Pancreas (tissue), 10 donors: ENCODE measurements at regions not wholly inside any gene's neighbourhood (a gene's known extent, or its start where the extent isn't known, plus 50 kb on each side); places are given as distances from the start of the nearest gene placed in this dataset.

Source experiments
- ATAC-seq, 4 donors: fragments of 200-7000 bp; cut with Tn5 transposase; one replicate each; pipeline versions ENCODE4 v1.8.0 to v1.9.1; 2020; ENCODE audit warnings: mild to moderate bottlenecking in 4 of 4, moderate library complexity in 4 of 4
- DNase-seq, 6 donors: peaks; one replicate each; pipeline ENCODE4 v3.0.0-alpha.2; 2020
- FAIRE-seq: peaks from 2 replicates; lab custom pipeline; 2012; peaks lifted over from hg19 to GRCh38; lab: Jason Lieb, UNC
- H3K27ac ChIP-seq, 4 donors: fragments of 200-600 bp; sonication (generic); 1 replicate in 3 of 4; 2 replicates in 1 of 4; pipeline versions ENCODE4 v1.5.0 to v1.8.0; 2020
- H3K27me3 ChIP-seq, 4 donors: fragments of 200-600 bp; one replicate each; pipeline ENCODE4 v1.8.0; 2021
- H3K36me3 ChIP-seq, 3 donors: fragments of 200-600 bp; sonication (generic) in 1 of 3; one replicate each; pipeline versions ENCODE4 v1.5.0 to v1.8.0; 2020 to 2021
- H3K4me1 ChIP-seq, 3 donors: fragments of 200-600 bp; one replicate each; pipeline ENCODE4 v1.8.0; 2021
- H3K4me3 ChIP-seq, 4 donors: fragments of 200-600 bp; sonication (generic) in 2 of 4; one replicate each; pipeline versions ENCODE4 v1.5.0 to v1.8.0; 2020 to 2021
- H3K9me3 ChIP-seq, 4 donors: fragments of 200-600 bp; one replicate each; pipeline ENCODE4 v1.8.0; 2021
- WGBS, 2 donors: extraction: QIAGEN DNeasy Blood & Tissue Kit; methylation state at CpG; one replicate each; pipeline ENCODE4 v1.1.7; 2013; 5-methylcytosine and 5-hydroxymethylcytosine counted together
- intact Hi-C, 3 donors: fragments of 100-400 bp; cut with DNase I; formaldehyde crosslinking; loops; one replicate each; pipeline versions ENCODE4 v1.11.1 to v1.14.2; 2022
- TF ChIP-seq, protein P1 (sequence below), 4 donors: fragments of 200-600 bp; sonication (generic) in 3 of 4; IDR thresholded peaks; one replicate each; pipeline versions ENCODE4 v1.5.0 to v1.8.0; 2021; ENCODE audit warnings: antibody characterized with exemption in 4 of 4
- donor health status: healthy with polysubstance abuse.
- donor health status: DM: no; HTN: no; CAD: no; lungs with moderate emphysema.
- donor health status: DM: no; HTN: no; CAD: no.
- donor health status: control.
- donor health status: control.
- donor health status: Bipolar disorder and iron deficiency.
- donor health status: DM: yes; HTN: yes; CAD: no.
- donor health status: DM: no; HTN: no; CAD: no.
- donor health status: DM: no; HTN: no; CAD: no.
- donor health status: DM: yes; HTN: yes; CAD: no.

DNA sequence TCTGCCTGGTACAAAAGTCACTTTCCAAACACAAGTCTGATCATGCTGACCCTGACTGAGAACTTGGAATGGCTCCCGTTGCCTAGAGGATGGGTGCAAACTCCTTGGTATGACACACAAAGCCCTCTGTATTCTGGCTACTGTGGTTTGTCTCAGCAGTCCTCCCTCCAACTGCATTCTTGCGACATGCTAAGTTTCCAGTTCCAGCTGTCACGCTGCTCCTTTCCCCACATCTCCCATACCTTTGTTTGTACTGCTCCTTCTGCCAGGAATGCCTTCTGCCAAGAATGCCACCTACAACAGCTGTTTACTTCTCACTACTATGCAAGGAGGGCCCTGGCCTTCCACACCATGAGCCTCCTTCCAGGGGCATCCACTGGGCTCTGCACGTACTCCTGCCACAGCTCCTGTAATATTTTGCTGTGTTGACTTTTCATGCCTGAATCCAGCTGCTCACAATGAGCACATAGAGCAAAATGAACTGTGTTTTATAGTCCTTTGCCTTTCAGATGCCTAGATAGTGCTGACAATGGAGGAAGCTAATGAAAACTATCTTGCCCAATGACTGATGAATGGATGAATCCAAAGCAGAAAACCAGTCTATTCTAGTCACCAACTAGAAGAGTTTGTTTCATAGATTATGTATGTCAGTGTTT lies 543.7 kb downstream of the EFNB2 start:
- Histone ChIP-seq H3K4me3 (no peak overlapping the region), H3K4me1 (peaks cover 10 to 12% (median 11%) of the 10 kb centered on the region in 3 donors), H3K27me3 (no peaks in the 10 kb centered on the region), H3K9me3 (no peaks in the 10 kb centered on the region), H3K27ac (peak overlapping the region; percentile 8 to 59 (median 36)), H3K36me3 (no peaks in the 10 kb centered on the region)
- ATAC-seq, result peak; percentile 91 to 97 (median 96)
- no peak for FAIRE-seq
- peak in 5 of 6 donors; percentile 64 to 91 (median 83) for DNase-seq
- TF ChIP-seq, protein P1, sequence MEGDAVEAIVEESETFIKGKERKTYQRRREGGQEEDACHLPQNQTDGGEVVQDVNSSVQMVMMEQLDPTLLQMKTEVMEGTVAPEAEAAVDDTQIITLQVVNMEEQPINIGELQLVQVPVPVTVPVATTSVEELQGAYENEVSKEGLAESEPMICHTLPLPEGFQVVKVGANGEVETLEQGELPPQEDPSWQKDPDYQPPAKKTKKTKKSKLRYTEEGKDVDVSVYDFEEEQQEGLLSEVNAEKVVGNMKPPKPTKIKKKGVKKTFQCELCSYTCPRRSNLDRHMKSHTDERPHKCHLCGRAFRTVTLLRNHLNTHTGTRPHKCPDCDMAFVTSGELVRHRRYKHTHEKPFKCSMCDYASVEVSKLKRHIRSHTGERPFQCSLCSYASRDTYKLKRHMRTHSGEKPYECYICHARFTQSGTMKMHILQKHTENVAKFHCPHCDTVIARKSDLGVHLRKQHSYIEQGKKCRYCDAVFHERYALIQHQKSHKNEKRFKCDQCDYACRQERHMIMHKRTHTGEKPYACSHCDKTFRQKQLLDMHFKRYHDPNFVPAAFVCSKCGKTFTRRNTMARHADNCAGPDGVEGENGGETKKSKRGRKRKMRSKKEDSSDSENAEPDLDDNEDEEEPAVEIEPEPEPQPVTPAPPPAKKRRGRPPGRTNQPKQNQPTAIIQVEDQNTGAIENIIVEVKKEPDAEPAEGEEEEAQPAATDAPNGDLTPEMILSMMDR (IDR thresholded peaks at IDR 0.05), result no peak
- intact Hi-C loops, result no loop called here
- 14 to 15% methylated on average over 4 of the region's 4 CpGs for WGBS, 2 donors

DNA sequence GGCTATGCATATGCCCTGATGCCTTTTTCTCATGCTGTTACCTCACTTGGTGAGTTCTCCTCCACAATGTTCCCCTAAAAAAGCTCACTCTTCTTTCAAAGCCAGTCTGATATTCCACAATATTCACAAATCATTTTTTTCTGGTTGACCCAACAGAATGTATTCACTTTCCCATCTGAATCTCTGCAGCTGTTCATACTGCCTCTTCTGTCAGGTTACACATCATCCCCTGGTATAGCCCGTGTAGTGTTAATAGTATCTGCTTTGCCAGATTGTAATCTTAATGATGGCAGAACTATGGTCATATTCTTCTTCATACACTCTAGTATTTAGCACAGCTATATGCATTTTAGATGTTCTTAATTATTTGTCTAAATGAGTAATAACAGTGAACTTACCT lies 544.3 kb downstream of the EFNB2 start:
- Histone ChIP-seq H3K9me3 (no peaks in the 10 kb centered on the region), H3K4me1 (peaks cover 10 to 12% (median 11%) of the 10 kb centered on the region in 3 donors), H3K4me3 (no peak overlapping the region), H3K36me3 (no peaks in the 10 kb centered on the region), H3K27ac (peak overlapping the region in 3 of 4 donors; percentile 8 to 59 (median 26)), H3K27me3 (no peaks in the 10 kb centered on the region)
- FAIRE-seq, result no peak
- intact Hi-C loops, result no loop called here
- TF ChIP-seq, protein P1 (IDR thresholded peaks at IDR 0.05), result no peak
- DNase-seq, result no peak
- WGBS, 2 donors, result 33 to 51% methylated on average over 1 of the region's 1 CpG
- peak in 3 of 4 donors; percentile 2 to 13 (median 3) for ATAC-seq

DNA sequence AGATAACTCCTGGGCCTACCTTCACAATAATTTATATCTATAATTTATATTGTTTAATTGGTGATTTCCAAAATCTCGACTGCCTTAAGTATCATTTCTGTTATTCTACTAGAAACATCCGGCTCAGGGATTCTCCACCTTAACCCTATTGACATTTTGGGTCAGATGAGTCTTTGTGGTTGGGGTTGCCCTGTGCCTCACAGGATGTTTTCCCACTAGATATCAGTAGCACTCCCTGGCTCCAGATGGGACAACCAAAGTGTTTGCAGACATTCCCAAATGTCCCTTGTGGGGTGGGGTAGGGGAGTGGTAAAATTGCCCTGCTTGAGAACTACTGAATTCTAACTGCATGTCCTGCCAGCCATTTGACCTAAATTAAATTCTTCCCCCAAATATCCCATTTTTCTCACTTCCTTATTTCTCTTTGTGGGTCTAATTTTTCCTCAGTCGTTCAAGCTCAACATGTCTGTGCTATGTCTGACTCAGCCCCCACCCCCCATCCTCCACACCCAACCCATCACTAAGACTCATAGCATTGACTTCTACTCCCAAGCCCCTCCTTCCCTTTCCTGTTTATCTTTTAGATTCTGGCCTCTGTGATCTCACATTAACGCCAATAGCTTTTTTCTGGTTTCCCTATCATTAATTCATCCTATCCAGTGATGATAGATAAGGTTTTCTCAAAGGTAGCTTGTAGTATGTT lies 545.1 kb downstream of the EFNB2 start:
- no peaks in the 10 kb centered on the region for H3K36me3 ChIP-seq
- H3K9me3 ChIP-seq, result no peaks in the 10 kb centered on the region
- FAIRE-seq (no peak), DNase-seq (no peak), ATAC-seq (no peak)
- H3K4me3 ChIP-seq, result no peak overlapping the region
- H3K4me1 ChIP-seq, result peaks cover 10 to 13% (median 11%) of the 10 kb centered on the region in 3 donors
- WGBS, 2 donors, result 74 to 83% methylated on average over 4 of the region's 4 CpGs
- intact Hi-C loops, result no loop called here
- no peak overlapping the region for H3K27ac ChIP-seq
- H3K27me3 ChIP-seq, result no peaks in the 10 kb centered on the region
- TF ChIP-seq, protein P1 (IDR thresholded peaks at IDR 0.05), result no peak

DNA sequence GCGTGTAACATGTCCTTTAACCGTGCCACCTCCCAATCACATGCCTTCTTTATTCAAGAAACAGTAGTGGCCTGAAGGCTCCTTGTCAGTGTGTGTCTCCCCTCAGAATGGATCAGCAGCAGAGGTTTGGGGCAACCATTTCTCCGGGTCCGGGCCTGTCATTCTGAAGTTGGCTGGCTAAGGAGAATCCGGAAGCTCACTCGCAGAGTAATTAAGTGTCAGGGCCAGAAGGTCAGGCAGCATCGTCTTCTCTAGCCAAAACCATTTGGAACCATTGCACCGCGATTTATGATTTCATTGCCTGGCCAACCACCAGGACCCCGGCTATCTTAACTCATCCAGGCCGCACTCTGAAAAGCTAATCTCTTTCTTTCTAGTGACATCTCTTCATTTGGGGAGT lies 550.8 kb downstream of the EFNB2 start:
- FAIRE-seq, result no peak
- H3K9me3 ChIP-seq, result no peaks in the 10 kb centered on the region
- H3K36me3 ChIP-seq, result no peaks in the 10 kb centered on the region
- H3K4me3 ChIP-seq, result no peak overlapping the region
- no peaks in the 10 kb centered on the region for H3K27me3 ChIP-seq
- TF ChIP-seq, protein P1 (IDR thresholded peaks at IDR 0.05), result no peak
- H3K4me1 ChIP-seq, result peaks cover 7 to 18% (median 13%) of the 10 kb centered on the region in 3 donors
- ATAC-seq, result peak in 2 of 4 donors; percentile 47
- peak overlapping the region in 3 of 4 donors; percentile 13 to 66 (median 60) for H3K27ac ChIP-seq
- no peak for DNase-seq
- 58 to 67% methylated on average over 11 of the region's 11 CpGs for WGBS, 2 donors
- intact Hi-C loops, result no loop called here
